SK-N-SH (cell line): ENCODE measurements at regions not wholly inside any gene's neighbourhood (a gene's known extent, or its start where the extent isn't known, plus 50 kb on each side); places are given as distances from the start of the nearest gene placed in this dataset.

Experiments used
- CTCF ChIA-PET: fragments of 300-600, 350-600 bp; formaldehyde crosslinking; extraction: SDS; loops from one replicate; lab custom pipeline; 2021; lab: Yijun Ruan, JAX
- POLR2A ChIA-PET: fragments of 350-600 bp; sonication (Branson Sonifier 250); formaldehyde crosslinking; extraction: SDS; loops from one replicate; lab custom pipeline; 2020; ENCODE audit warnings: antibody characterized with exemption, inconsistent platforms; lab: Yijun Ruan, JAX
- DNase-seq: peaks from one replicate; pipeline ENCODE4 v3.0.0; 2012
- H2AFZ ChIP-seq: fragments of 200-600 bp; sonication (generic); 2 replicates; pipeline ENCODE4 v1.8.1; 2016; ENCODE audit warnings: antibody characterized with exemption, mild to moderate bottlenecking, low read depth
- H3F3A ChIP-seq: fragments of 200-600 bp; sonication (generic); replicated peaks from 2 replicates; pipeline ENCODE3; 2016; ENCODE audit warnings: antibody characterized with exemption, mild to moderate bottlenecking; ENCODE audit not compliant: insufficient read depth
- H3K27ac ChIP-seq, 2 experiments: fragments of 200-500 bp in 1 of 2; fragments of 200-600 bp in 1 of 2; sonication (Bioruptor generic) in 1 of 2; sonication (generic), shearing (Covaris generic) in 1 of 2; 2 replicates each; pipeline versions ENCODE4 v1.5.1 to v1.6.1; 2014 to 2016; ENCODE audit warnings: low read depth in 2 of 2, inconsistent platforms in 1 of 2, low read length in 1 of 2, mild to moderate bottlenecking in 1 of 2, mixed read lengths in 1 of 2
- H3K27me3 ChIP-seq: fragments of 200-600 bp; sonication (generic), shearing (Covaris generic); 2 replicates; pipeline ENCODE4 v1.6.1; 2016; ENCODE audit warnings: mixed run types; ENCODE audit not compliant: insufficient read depth
- H3K36me3 ChIP-seq, 2 experiments: fragments of 200-500 bp in 1 of 2; fragments of 200-600 bp in 1 of 2; sonication (Bioruptor generic) in 1 of 2; sonication (generic) in 1 of 2; replicated peaks in 1 of 2; 2 replicates each; pipeline versions ENCODE3 to v1.5.1; 2014 to 2016; ENCODE audit warnings: low read length in 1 of 2, mild to moderate bottlenecking in 1 of 2; ENCODE audit not compliant: insufficient read depth in 2 of 2, control insufficient read depth in 1 of 2
- H3K4me1 ChIP-seq, 2 experiments: fragments of 200-500 bp in 1 of 2; fragments of 200-600 bp in 1 of 2; sonication (Bioruptor generic) in 1 of 2; sonication (generic), shearing (Covaris generic) in 1 of 2; 2 replicates each; pipeline versions ENCODE4 v1.5.1 to v1.6.1; 2014 to 2016; ENCODE audit warnings: low read depth in 1 of 2, low read length in 1 of 2, mixed run types in 1 of 2; ENCODE audit not compliant: insufficient read depth in 2 of 2, control insufficient read depth in 1 of 2
- H3K4me2 ChIP-seq: fragments of 200-600 bp; sonication (generic), shearing (Covaris generic); 2 replicates; pipeline ENCODE4 v1.6.1; 2017; ENCODE audit warnings: mixed run types
- H3K4me3 ChIP-seq, 2 experiments: fragments of 200-500 bp in 1 of 2; fragments of 200-600 bp in 1 of 2; sonication (Bioruptor generic) in 1 of 2; sonication (generic), shearing (Covaris generic) in 1 of 2; 2 replicates each; pipeline versions ENCODE4 v1.5.1 to v1.8.1; 2014 to 2016; ENCODE audit warnings: low read depth in 2 of 2, inconsistent platforms in 1 of 2, low read length in 1 of 2, mild to moderate bottlenecking in 1 of 2, mixed read lengths in 1 of 2, moderate library complexity in 1 of 2
- H3K79me2 ChIP-seq: fragments of 200-600 bp; sonication (generic); 2 replicates; pipeline ENCODE4 v1.8.1; 2017; ENCODE audit warnings: mild to moderate bottlenecking; ENCODE audit not compliant: insufficient read depth
- H3K9ac ChIP-seq: fragments of 200-600 bp; sonication (generic); 2 replicates; pipeline ENCODE4 v1.6.1; 2017; ENCODE audit warnings: mixed run types
- H3K9me2 ChIP-seq: fragments of 200-600 bp; sonication (generic); 2 replicates; pipeline ENCODE4 v1.6.1; 2017; ENCODE audit warnings: mixed run types
- H3K9me3 ChIP-seq: fragments of 200-600 bp; sonication (generic); 2 replicates; pipeline ENCODE4 v1.6.1; 2017; ENCODE audit warnings: mixed run types, mild to moderate bottlenecking, moderate library complexity
- H4K20me1 ChIP-seq: fragments of 200-600 bp; sonication (generic); 2 replicates; pipeline ENCODE4 v1.6.1; 2017; ENCODE audit warnings: mild to moderate bottlenecking, mixed run types; ENCODE audit not compliant: insufficient read depth
- EP300 ChIP-seq, 2 experiments: IDR thresholded peaks; 2 replicates each; pipeline versions ENCODE4 v1.4.0 to v1.6.1; 2012; ENCODE audit warnings: borderline replicate concordance in 1 of 2, low read depth in 1 of 2, low read length in 1 of 2
- EZH2phosphoT487 ChIP-seq: fragments of 200-600 bp; sonication (generic); IDR thresholded peaks from 2 replicates; pipeline ENCODE4 v1.6.1; 2017; ENCODE audit warnings: low read depth, mixed run types, mild to moderate bottlenecking, antibody characterized with exemption, moderate library complexity, borderline replicate concordance
- FOSL2 ChIP-seq: IDR thresholded peaks from 2 replicates; pipeline ENCODE4 v1.4.0; 2012; ENCODE audit warnings: low read depth, mild to moderate bottlenecking, moderate library complexity, borderline replicate concordance
- FOXM1 ChIP-seq: IDR thresholded peaks from 2 replicates; pipeline ENCODE4 v1.4.0; 2012; ENCODE audit warnings: low read depth, mild to moderate bottlenecking
- GATA2 ChIP-seq: sonication (generic); formaldehyde crosslinking; IDR thresholded peaks from 2 replicates; pipeline ENCODE4 v1.5.0; 2020; ENCODE audit warnings: mild to moderate bottlenecking, missing genetic modification reagents
- MEF2A ChIP-seq: IDR thresholded peaks from 2 replicates; pipeline ENCODE4 v1.4.0; 2012; ENCODE audit warnings: low read depth, borderline replicate concordance
- MXI1 ChIP-seq: IDR thresholded peaks from 2 replicates; pipeline ENCODE4 v1.6.1; 2012; ENCODE audit warnings: mild to moderate bottlenecking, low read depth, low read length, improper control_type of control experiment
- NFIC ChIP-seq: IDR thresholded peaks from 2 replicates; pipeline ENCODE4 v1.4.0; 2012; ENCODE audit warnings: borderline replicate concordance
- RCOR1 ChIP-seq: fragments of 150-350 bp; IDR thresholded peaks from 2 replicates; pipeline ENCODE4 v1.6.1; 2017; ENCODE audit warnings: antibody characterized with exemption, low read length
- RFX5 ChIP-seq: IDR thresholded peaks from 2 replicates; pipeline ENCODE4 v1.6.1; 2012; ENCODE audit warnings: mild to moderate bottlenecking, improper control_type of control experiment, low read length
- TAF1 ChIP-seq: IDR thresholded peaks from 2 replicates; pipeline ENCODE4 v1.6.1; 2012; ENCODE audit warnings: low read depth, mild to moderate bottlenecking, low read length, moderate library complexity, borderline replicate concordance
- TCF12 ChIP-seq: IDR thresholded peaks from 2 replicates; pipeline ENCODE4 v1.4.0; 2012
- WGBS: methylation state at CpG from one replicate; pipeline ENCODE4 v1.1.6; 2017; ENCODE audit warnings: low lambda C conversion rate; 5-methylcytosine and 5-hydroxymethylcytosine counted together
- TF ChIP-seq, protein P1 (sequence below): IDR thresholded peaks from 2 replicates; pipeline ENCODE4 v1.4.0; 2012; ENCODE audit warnings: low read depth
- TF ChIP-seq, protein P2 (sequence below): IDR thresholded peaks from 2 replicates; pipeline ENCODE4 v1.4.0; 2012; ENCODE audit warnings: low read depth, borderline replicate concordance
- TF ChIP-seq, protein P3 (sequence below): fragments of 150-350 bp; IDR thresholded peaks from 2 replicates; pipeline ENCODE4 v1.6.1; 2017; ENCODE audit warnings: antibody characterized with exemption, low read length, low read depth, borderline replicate concordance

DNA sequence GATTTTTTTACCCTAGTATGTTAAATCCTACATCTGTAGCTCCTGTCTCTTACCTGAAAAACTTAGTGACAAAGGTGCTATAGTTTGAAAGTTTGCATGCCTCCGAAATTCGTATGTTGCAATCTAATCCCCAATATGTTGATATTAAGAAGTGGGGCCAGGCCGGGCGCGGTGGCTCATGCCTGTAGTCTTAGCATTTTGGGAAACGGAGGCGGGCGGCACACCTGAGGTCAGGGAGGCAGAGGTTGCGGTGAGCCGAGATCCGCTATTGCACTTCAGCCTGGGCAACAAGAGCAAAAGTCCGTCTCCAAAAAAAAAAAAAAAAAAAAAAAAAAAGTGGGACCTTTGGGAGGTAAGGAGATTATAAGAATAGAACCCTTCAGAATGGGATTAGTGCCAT lies 471.3 kb upstream of the TECRL start (continued):
- no peak for TF ChIP-seq MEF2A
- TF ChIP-seq, protein P1, sequence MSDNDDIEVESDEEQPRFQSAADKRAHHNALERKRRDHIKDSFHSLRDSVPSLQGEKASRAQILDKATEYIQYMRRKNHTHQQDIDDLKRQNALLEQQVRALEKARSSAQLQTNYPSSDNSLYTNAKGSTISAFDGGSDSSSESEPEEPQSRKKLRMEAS = no peak
- TF ChIP-seq, protein P2, sequence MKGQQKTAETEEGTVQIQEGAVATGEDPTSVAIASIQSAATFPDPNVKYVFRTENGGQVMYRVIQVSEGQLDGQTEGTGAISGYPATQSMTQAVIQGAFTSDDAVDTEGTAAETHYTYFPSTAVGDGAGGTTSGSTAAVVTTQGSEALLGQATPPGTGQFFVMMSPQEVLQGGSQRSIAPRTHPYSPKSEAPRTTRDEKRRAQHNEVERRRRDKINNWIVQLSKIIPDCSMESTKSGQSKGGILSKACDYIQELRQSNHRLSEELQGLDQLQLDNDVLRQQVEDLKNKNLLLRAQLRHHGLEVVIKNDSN = no peak

DNA sequence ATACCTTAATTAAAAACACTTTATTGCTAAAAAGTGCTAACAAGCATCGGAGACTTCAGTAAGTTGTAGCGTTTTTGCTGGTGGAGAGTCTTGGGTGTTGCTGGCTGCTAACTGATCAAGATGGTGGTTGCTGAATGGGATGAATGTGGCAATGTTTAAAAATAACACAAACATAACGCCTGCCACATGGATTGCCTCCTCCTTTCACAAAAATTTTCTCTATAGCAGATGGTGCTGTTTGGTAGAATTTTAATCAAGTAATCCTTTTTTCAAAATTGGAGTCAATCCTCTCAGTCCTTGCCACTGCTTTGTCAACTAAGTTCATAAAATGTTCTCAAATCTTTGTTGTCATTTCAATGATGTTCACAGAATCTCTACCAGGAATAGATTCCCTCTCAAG lies 466.8 kb upstream of the TECRL start:
- no peak for TF ChIP-seq NFIC
- TF ChIP-seq FOXM1 = no peak
- TF ChIP-seq, protein P1 = no peak
- TF ChIP-seq RFX5 = no peak
- TF ChIP-seq MXI1 = no peak
- no peak for TF ChIP-seq EP300 (IDR thresholded peaks at IDR 0.05; ENCODE audit: borderline replicate concordance in 1 of 2, low read depth in 1 of 2, low read length in 1 of 2)
- TF ChIP-seq, protein P3, sequence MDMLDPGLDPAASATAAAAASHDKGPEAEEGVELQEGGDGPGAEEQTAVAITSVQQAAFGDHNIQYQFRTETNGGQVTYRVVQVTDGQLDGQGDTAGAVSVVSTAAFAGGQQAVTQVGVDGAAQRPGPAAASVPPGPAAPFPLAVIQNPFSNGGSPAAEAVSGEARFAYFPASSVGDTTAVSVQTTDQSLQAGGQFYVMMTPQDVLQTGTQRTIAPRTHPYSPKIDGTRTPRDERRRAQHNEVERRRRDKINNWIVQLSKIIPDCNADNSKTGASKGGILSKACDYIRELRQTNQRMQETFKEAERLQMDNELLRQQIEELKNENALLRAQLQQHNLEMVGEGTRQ = no peak
- TF ChIP-seq GATA2 (CRISPR knock-in tag) = no peak
- no peak for TF ChIP-seq TAF1
- TF ChIP-seq EZH2phosphoT487 = no peak
- TF ChIP-seq RCOR1 = no peak
- WGBS = 20% methylated on average over 3 of the region's 3 CpGs

DNA sequence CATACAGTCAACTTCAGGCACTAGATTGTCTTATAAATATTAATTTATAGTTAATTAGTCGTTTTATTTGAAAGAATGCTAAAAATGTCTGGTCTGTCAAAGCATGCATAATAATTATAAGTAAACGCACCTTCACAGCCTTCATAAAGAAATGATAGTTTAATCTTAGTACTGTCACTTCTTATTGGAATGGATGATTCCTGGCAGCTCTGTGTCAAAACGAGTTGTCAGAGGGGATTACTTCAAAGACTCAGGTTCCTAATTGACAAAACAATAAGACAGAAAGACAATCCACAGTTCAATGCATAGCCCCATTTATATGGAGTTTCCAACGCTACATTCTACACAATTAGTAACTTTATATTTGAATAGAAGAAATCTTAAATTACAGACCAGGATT lies 461.3 kb upstream of the TECRL start:
- no peak overlapping the region for H3K9ac ChIP-seq
- no peak overlapping the region for H2AFZ ChIP-seq
- 6% methylated on average over 4 of the region's 4 CpGs for WGBS

More for the DNA sequence above, 466.8 kb upstream of the TECRL start:
- no peaks in the 10 kb centered on the region for H3K79me2 ChIP-seq
- CTCF ChIA-PET = interaction anchor here (1.9 kb wide), 1 partner anchor 11 kb away, joined by 4 read pairs; no protein-coding TSS in a partner anchor
- no peaks in the 10 kb centered on the region for H4K20me1 ChIP-seq
- POLR2A ChIA-PET = no interaction called here
- H3K9me3 ChIP-seq = no peaks in the 10 kb centered on the region
- H3K36me3 ChIP-seq = no peaks in the 10 kb centered on the region
- no peak overlapping the region for H3K9ac ChIP-seq
- no peak overlapping the region for H3K4me2 ChIP-seq
- H3F3A ChIP-seq = no peaks in the 10 kb centered on the region
- no peak for DNase-seq
- no peaks in the 10 kb centered on the region for H3K9me2 ChIP-seq
- no peaks in the 10 kb centered on the region for H3K27me3 ChIP-seq
- H2AFZ ChIP-seq = no peak overlapping the region
- no peak overlapping the region for H3K27ac ChIP-seq
- no peaks in the 10 kb centered on the region for H3K4me1 ChIP-seq
- no peak overlapping the region for H3K4me3 ChIP-seq

More for the DNA sequence above, 461.3 kb upstream of the TECRL start:
- Histone ChIP-seq H3K9me3 (no peaks in the 10 kb centered on the region), H3K36me3 (no peaks in the 10 kb centered on the region), H3K79me2 (no peaks in the 10 kb centered on the region), H3K27me3 (no peaks in the 10 kb centered on the region), H3K27ac (no peak overlapping the region), H4K20me1 (no peaks in the 10 kb centered on the region), H3K4me1 (no peaks in the 10 kb centered on the region), H3K9me2 (no peaks in the 10 kb centered on the region), H3K4me2 (no peak overlapping the region), H3F3A (no peaks in the 10 kb centered on the region), H3K4me3 (no peak overlapping the region)
- CTCF ChIA-PET = no interaction called here
- TF ChIP-seq TCF12 (no peak), FOSL2 (no peak)
- POLR2A ChIA-PET = no interaction called here
- DNase-seq = no peak
